WTC11 (cell line): ENCODE measurements at regions not wholly inside any gene's neighbourhood (a gene's known extent, or its start where the extent isn't known, plus 50 kb on each side); places are given as distances from the start of the nearest gene placed in this dataset.

ENCODE experiments used
- CBFB ChIP-seq: sonication (generic); formaldehyde crosslinking; IDR thresholded peaks from 2 replicates; pipeline ENCODE4 v1.8.1; 2022; ENCODE audit warnings: mild to moderate bottlenecking, low read depth, missing genetic modification reagents
- CTCF ChIP-seq: fragments of 200-600 bp; IDR thresholded peaks from 2 replicates; pipeline ENCODE4 v1.8.0; 2022; ENCODE audit warnings: antibody characterized with exemption
- NFYB ChIP-seq: sonication (generic); formaldehyde crosslinking; conservative IDR thresholded peaks from 2 replicates; pipeline ENCODE4 v1.8.0; 2022; ENCODE audit warnings: low read depth, missing genetic modification reagents
- SP1 ChIP-seq: sonication (generic); formaldehyde crosslinking; conservative IDR thresholded peaks from 2 replicates; pipeline ENCODE4 v1.8.1; 2022; ENCODE audit warnings: missing genetic modification reagents
- ZNF671 ChIP-seq: fragments of 250-450 bp; sonication (Bioruptor Pico); IDR thresholded peaks from 2 replicates; pipeline ENCODE4 v1.8.0; 2021; ENCODE audit warnings: mild to moderate bottlenecking

GRCh38 chr18:37630334-37630733 is 64.7 kb upstream of the CELF4 start:
- TF ChIP-seq ZNF671 (CRISPR knock-in tag), result no peak
- no peak for TF ChIP-seq CTCF
- no peak for TF ChIP-seq NFYB (CRISPR knock-in tag)
- TF ChIP-seq SP1, result no peak
- TF ChIP-seq CBFB (CRISPR knock-in tag), result no peak
